SK-MEL-5 (cell line): ENCODE measurements at regions not wholly inside any gene's neighbourhood (a gene's known extent, or its start where the extent isn't known, plus 50 kb on each side); places are given as distances from the start of the nearest gene placed in this dataset.
A peak's percentile ranks its signal among the peaks of the same experiment; 100 is the strongest.

Source experiments
- DNase-seq: peaks from one replicate; pipeline ENCODE4 v3.0.0-alpha.2; 2016; ENCODE audit warnings: low read depth, low spot score
- in situ Hi-C: cut with HindIII; loops from 2 replicates; pipeline ENCODE4 v1.10.0; 2016; ENCODE audit warnings: low sequenced_read_pairs, high pct_unique_total_duplicates, low pct_unique_long_range_greater_than_20kb

GRCh38 chr12:47400266-47400665, 305.6 kb downstream of the RPAP3 start:
- DNase-seq, result no peak

GRCh38 chr12:47397664-47398281, 308.1 kb downstream of the RPAP3 start:
- DNase-seq, result peak; percentile 89
- in situ Hi-C loops, result no loop called here

More at GRCh38 chr12:47400266-47400665, 305.6 kb downstream of the RPAP3 start:
- in situ Hi-C loops, result no loop called here

- in situ Hi-C loops, result no loop called here
- no peak for DNase-seq
Measured at GRCh38 chr12:47396902-47397663, 308.7 kb downstream of the RPAP3 start.

DNA sequence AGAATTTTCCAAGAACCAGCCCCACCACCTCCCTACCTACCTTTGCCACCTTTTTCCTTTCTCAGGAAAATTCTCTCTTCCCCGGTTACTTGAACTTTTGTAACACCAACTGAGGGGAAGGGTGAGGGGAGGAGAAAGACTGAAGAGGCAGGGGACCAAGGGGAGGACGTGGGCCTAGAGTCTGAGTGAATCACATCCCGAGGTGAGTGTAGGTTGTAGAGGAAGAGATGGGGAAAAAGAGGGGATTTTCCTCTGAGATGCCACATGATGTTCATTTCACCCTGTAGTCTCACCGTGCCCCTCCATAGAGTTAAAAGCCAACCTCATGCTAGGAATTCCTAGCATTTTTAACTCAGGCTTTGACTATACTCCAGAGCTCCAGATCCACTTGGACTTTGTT, 311.8 kb downstream of the RPAP3 start:
- in situ Hi-C loops, result no loop called here
- no peak for DNase-seq

- in situ Hi-C loops, result no loop called here
Measured at GRCh38 chr12:47393403-47393790, 312.4 kb downstream of the RPAP3 start.

DNA sequence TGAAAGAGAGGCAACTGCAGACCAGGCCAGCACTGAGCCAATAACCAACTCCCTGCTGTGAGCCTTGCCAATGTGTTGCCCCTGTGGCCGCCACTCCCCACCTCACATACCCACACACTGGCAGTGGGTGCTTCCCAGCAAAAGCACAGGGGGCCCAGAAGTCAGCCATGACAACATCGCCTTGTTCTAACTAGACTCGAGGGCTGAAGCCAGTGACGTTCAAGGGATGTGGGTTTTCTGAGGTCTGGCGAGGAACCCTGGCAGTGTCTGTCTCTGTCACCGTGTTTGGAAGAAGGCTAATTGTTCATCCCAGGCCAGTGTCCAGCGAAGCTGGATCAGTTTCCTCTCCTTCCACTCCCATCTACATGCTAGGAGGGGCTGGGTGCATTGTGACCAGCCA, 311.8 kb upstream of the AMIGO2 start:
- in situ Hi-C loops, result no loop called here
- no peak for DNase-seq

More at GRCh38 chr12:47393403-47393790, 312.4 kb downstream of the RPAP3 start:
- no peak for DNase-seq

GRCh38 chr12:47388712-47389111, 309.0 kb upstream of the AMIGO2 start:
- no peak for DNase-seq
- in situ Hi-C loops, result no loop called here

- in situ Hi-C loops, result no loop called here
- DNase-seq, result no peak
Measured at GRCh38 chr12:47387994-47388393, 308.2 kb upstream of the AMIGO2 start.

DNA sequence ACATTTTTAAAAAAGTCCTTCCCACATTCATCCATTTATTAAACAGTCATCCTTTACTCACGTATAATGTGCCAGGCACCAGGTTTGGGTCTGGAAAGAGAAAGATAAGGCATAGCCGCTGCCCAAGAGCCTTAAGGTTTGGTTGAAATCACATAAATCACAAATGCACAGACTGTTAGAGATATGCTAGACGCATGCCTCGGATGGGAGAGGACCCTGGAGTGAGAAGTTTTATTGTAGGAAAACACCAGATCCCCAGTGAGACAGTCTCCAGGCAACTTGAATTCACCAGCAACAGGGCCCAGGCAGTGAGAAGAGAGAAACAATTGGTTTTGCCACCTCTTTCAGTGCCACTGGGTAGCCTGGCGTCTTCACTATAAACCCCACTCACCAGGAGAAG, 305.9 kb upstream of the AMIGO2 start:
- in situ Hi-C loops, result no loop called here
- no peak for DNase-seq

GRCh38 chr12:47383942-47384341, 304.2 kb upstream of the AMIGO2 start:
- no peak for DNase-seq
- in situ Hi-C loops, result no loop called here

DNA sequence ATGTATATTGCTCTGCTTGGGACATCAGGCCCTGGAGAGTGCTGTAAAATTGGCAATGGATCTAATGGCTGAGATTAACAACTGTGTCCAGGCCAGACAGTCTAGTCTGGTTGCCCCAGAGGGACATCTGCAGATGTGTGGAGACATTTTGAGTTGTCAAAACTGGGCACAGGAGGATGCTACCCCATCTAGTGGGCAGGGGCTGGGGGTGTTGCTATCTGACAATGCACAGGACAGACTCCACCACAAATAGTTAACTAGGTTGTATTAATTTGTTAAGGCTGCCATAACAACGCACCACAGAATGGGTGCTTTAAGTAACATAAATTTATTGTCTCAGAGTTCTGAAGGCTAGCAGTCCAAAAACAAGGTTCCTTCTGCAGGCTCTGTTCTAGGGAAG, 302.5 kb upstream of the AMIGO2 start:
- in situ Hi-C loops, result no loop called here
- no peak for DNase-seq

- no peak for DNase-seq
- in situ Hi-C loops, result no loop called here
Measured at GRCh38 chr12:47378907-47379306, 299.1 kb upstream of the AMIGO2 start.

DNA sequence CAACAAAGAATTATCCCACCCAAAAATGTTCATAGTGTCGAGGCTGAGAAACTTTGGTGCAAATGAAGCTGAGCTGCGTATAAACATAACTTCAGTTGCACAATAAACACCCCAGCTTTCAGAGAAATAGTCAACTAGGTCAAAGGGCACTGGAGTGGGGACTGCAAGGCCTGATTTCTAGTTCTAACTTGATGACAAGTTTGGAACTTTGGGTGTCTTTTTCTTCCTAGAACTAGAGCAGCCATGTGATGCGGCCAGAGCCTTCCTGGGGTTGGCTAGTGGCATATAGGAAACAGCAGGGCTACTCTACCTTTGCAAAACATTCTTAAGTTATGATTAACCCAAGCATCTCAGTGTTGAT, 298.4 kb upstream of the AMIGO2 start:
- no peak for DNase-seq
- in situ Hi-C loops, result no loop called here

GRCh38 chr12:47377414-47378221, 297.9 kb upstream of the AMIGO2 start:
- in situ Hi-C loops, result no loop called here
- peak; percentile 18 for DNase-seq

DNA sequence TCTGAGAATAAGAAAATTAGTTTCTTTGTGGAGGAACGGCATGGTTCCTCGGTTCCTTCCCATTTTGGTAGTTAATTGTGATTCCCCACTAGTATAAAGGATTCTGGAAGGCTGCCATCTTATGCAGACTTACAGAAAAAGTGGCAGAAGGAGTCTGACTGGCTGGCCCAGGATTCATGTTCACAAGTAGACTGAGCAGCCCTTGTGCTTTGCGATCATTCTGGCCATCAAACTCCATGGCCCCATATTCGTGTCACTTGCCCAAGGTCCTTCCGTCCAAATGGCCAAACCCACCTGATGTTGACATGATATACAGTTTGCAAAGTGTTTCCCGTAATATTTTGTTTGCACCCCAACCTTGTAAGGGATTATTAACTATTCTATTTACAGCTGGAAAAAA, 297.2 kb upstream of the AMIGO2 start:
- DNase-seq, result no peak
- in situ Hi-C loops, result no loop called here

DNA sequence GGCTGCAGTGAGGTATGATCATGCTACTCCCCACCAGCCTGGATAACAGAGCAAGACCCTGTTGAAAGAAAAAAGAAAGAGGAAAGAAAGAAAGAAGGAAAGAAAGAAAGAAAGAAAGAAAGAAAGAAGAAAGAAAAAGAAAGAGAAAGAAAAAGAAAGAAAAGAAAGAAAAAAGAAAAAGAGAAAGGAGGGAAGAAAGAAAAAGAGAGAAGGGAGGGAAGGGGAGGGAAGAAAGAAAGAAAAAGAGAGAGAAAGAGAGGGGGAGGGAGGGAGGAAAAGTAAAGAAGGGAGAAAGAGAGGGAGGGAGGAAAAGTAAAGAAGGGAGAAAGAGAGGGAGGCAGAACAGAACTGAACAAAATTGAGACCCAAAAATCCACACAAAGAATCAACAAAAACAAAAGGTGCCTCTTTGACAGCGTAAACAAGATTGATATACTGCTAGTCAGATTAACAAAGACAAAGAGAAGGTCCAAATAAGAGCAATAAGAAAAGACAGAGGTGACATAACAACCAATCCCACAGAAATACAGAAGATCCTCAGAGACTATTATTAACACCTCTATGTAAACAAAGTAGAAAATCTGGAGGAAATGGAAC, 293.9 kb upstream of the AMIGO2 start:
- in situ Hi-C loops, result no loop called here

DNA sequence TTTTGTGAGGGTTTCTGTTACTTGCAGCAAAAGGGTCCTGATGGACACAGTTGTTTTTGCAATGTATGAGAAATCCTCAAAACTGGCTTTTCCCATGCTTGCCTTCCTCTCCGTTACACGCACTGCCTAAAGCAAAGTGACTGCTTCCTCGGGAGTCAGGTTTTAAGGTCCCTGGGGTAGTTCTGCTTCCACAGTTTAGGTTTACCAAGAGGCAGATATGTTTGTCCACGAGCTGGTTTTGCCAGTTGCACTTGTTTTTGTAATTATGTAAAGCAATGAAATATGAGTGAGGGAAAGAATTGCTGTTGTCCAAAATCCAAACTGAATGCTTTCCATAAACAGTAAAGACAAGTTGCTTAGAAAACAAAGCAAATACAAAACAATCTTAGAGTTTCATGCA, 290.7 kb upstream of the AMIGO2 start:
- no peak for DNase-seq
- in situ Hi-C loops, result no loop called here

More for the DNA sequence above, 293.9 kb upstream of the AMIGO2 start:
- DNase-seq, result no peak

GRCh38 chr12:47369085-47369484, 289.3 kb upstream of the AMIGO2 start:
- in situ Hi-C loops, result no loop called here
- DNase-seq, result no peak
